HCEC 1CT (cell line): ENCODE measurements at regions not wholly inside any gene's neighbourhood (a gene's known extent, or its start where the extent isn't known, plus 50 kb on each side); places are given as distances from the start of the nearest gene placed in this dataset.
"Not testable (repeated sequence)": the region's sequence is repeated elsewhere in the genome, so short reads cannot be mapped to it uniquely, and the experiment has no call there.

Source experiments
- DNase-seq: peaks from one replicate; pipeline ENCODE4 v3.0.0-alpha.2; 2017

DNA sequence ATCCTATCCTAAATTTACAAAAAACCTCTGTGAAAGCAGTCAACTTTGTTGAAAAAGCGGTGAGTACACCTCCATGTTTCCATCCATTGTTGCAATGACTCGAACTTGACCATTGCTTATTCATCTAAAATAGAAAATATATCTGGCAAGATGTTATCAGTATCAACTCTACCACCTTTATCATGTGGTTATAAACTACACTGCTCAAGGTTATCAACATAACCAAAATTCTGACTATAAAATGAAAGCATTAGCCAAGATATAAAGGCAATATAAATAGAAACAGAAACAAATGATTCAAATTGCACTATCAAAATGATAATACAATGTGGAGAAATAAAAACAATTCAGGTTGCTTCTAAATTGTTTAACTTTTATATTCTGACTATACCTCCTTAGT, 150.0 kb downstream of the AVL9 start:
- not testable (repeated sequence) for DNase-seq

GRCh38 chr7:32643194-32643593, 147.9 kb downstream of the AVL9 start:
- no peak for DNase-seq

DNA sequence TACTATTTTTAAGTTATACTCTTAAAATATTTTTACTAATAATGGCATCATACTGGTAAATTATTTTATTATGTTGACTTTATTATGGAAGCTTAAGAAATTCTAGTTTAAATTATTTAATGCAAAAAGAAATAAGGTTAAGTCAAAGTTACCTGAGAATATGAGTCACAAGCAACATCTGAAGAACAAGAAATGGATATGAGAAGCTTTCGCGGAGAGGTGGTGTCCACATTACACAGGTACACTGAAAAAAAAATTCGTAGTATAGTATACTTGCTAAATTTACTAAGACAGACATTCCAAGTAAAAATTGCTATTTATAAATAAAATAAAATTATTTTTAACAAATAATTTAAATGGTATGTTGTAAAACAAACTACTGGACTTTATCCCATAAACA, 143.8 kb downstream of the AVL9 start:
- DNase-seq, result no peak

DNA sequence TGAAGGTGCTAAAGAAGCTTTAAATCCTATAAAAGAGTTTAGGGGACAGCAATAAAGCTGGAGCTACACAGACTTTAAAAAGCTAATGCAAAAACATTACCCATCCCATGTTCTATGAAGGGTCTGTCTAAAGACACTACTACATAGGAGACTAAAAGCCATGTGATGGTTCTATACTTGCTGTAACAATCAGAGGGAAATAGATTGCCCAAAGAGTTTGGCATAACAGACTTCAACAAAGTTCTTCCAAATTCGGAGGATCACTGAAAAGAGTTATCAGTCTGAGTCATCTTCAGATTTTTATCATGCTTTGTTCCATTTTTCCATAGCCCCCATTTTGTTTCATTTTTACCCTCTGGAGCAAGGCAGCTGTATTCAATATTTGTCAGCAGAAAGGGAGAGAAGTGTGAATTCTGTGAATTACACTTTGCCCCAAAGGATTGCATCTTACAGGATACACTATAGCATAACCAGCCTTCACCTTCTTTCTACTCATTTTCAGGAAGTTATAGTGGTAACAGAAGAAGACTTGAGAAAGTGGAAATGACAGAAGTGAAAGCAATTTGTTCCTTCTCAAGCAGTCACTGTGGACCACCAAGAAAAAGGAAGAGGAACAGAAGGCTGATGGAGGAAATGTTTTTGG, 143.3 kb downstream of the AVL9 start:
- not testable (repeated sequence) for DNase-seq
